ENCODE measurements at regions not wholly inside any gene's neighbourhood (a gene's known extent, or its start where the extent isn't known, plus 50 kb on each side); places are given as distances from the start of the nearest gene placed in this dataset.

DNA sequence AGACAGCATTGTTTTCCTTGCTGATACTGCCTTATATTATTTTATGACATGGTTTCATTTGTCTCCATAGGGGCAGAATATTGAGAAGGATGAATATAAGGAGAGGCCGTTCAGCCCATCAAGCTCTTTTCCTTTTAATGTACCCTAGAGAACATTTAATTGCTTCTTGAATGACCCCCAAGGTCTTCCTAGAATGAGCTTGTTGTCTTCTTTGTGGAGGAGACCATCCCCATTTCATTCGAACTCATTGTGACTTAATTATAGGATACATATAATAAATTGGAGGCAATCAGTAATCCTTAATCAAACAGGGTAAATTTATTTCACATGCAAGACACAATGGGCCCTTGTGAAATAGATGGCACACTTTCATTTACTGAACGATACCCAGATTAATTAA lies 231.3 kb downstream of the MDFIC start:
- no peak overlapping the region for H3K4me3 Mint-ChIP-seq
- CTCF ChIA-PET: no interaction called here

DNA sequence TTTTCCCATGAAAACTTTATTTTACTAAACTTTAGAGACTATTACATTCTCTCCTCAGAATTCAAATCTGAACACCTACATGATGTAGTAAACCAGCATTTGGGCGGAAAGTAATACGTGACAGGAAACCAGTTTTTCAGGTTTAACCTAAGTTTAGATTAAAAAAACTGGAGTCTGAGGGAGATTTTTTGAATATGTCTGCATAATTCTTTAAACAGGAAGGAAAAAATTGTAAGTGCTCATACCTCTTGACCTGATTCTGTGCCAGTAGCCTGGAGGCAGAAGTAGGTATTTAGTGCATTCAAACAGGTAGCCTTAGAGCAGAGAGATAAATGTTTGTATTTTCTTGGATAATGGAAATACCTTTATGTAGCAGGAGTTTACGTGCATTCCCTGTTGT lies 224.3 kb downstream of the MDFIC start:
- DNase-seq: no peak
- Mint-ChIP-seq H3K27me3 (no peaks in the 10 kb centered on the region), H3K4me3 (no peak overlapping the region), H3K4me1 (ENCODE audit: low read depth) (peaks cover 10% of the 10 kb centered on the region), H3K36me3 (no peaks in the 10 kb centered on the region), H3K27ac (no peak overlapping the region), H3K9me3 (no peaks in the 10 kb centered on the region)
- POLR2A ChIA-PET: no interaction called here
- CTCF ChIA-PET: no interaction called here
- intact Hi-C loops (cut with micrococcal nuclease): loop anchor here (5.0 kb wide), 2 partner anchors 86 to 214 kb away; no protein-coding TSS in a partner anchor

More for the DNA sequence above, 231.3 kb downstream of the MDFIC start:
- Mint-ChIP-seq H3K9me3 (no peaks in the 10 kb centered on the region), H3K36me3 (no peaks in the 10 kb centered on the region), H3K27ac (no peak overlapping the region), H3K27me3 (no peaks in the 10 kb centered on the region), H3K4me1 (ENCODE audit: low read depth) (no peaks in the 10 kb centered on the region)
- POLR2A ChIA-PET: no interaction called here
- DNase-seq: no peak
- intact Hi-C loops (cut with micrococcal nuclease): no loop called here

DNA sequence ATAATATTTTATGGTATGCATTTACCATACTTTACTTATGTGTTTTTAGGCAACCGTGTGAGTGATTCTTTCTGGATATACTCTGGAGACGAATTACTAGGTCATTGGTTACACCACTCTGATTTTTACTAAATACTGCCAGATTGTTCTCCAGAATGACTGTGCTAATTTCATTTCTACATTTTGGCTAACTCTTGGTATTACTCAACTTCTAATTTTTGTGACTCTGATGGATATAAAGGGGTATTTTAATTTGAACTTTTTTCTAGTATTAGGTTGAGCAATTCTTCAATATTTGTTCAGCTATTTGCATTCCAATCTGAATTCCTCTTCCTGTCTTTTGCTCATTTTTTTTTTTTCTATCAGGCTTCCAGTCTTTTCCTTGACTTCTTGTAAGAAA lies 223.6 kb downstream of the MDFIC start:
- H3K9me3 Mint-ChIP-seq: no peaks in the 10 kb centered on the region
- intact Hi-C loops (cut with micrococcal nuclease): loop anchor here (5.0 kb wide), 2 partner anchors 87 to 213 kb away; no protein-coding TSS in a partner anchor
- ChIA-PET POLR2A (no interaction called here), CTCF (no interaction called here)
- H3K27me3 Mint-ChIP-seq: no peaks in the 10 kb centered on the region
- H3K27ac Mint-ChIP-seq: no peak overlapping the region
- DNase-seq: no peak
- H3K36me3 Mint-ChIP-seq: no peaks in the 10 kb centered on the region
- H3K4me3 Mint-ChIP-seq: no peak overlapping the region
- H3K4me1 Mint-ChIP-seq (ENCODE audit: low read depth): peaks cover 10% of the 10 kb centered on the region

DNA sequence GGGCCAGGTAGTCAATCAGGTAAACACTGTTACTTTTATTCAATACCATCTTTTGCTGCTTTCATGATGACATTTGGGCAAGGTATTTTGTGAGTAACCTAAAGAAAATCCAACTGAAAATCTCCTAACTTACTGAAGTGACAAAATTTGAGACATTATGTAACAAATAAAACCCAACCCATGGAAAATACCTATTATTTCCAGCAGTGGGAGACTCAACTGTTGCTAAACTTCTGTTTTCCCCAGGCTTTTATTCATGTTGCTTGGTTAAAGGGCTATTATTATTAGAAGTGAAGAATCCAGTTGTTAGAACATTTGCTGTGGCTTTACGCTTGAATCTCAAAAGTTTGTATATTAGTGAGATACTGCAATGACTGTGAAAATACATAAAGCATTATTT lies 215.9 kb downstream of the MDFIC start:
- intact Hi-C loops (cut with micrococcal nuclease): no loop called here
- no peaks in the 10 kb centered on the region for H3K9me3 Mint-ChIP-seq
- ChIA-PET CTCF (no interaction called here), POLR2A (no interaction called here)
- peaks cover 30% of the 10 kb centered on the region for H3K4me1 Mint-ChIP-seq (ENCODE audit: low read depth)
- H3K36me3 Mint-ChIP-seq: no peaks in the 10 kb centered on the region
- H3K4me3 Mint-ChIP-seq: no peak overlapping the region
- H3K27me3 Mint-ChIP-seq: no peaks in the 10 kb centered on the region
- no peak overlapping the region for H3K27ac Mint-ChIP-seq
- no peak for DNase-seq

DNA sequence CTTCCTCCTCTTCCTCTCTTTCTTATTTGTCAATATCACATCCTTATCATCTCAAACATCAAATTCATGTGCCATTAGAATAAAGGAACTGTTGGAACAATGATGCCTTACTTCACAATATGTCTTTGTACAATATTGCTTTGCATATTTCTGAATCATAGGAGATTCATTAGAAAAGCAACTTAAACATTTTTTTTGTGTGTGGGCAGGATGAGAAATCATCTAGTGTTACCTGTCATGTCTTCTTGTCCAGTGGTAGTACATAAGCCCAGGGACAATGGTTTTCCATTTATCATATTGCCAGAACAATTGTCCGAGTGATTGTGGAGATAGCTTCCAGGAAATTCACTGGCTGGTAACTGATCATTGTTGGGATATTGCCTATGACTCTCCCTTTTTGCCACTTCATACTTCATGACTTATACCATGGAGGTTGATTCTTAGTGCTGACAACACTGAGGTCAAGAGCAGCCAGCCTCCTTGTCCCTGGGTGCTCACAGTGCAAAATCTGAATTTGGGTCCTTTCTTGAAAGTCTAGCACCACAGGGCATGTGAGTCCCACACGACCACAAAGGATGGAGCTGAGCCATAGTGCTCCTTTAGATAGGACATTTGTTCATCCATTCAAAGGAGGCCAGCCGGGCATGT lies 215.0 kb downstream of the MDFIC start:
- ChIA-PET CTCF (no interaction called here), POLR2A (no interaction called here)
- no peak for DNase-seq
- no peak overlapping the region for H3K27ac Mint-ChIP-seq
- peaks cover 30% of the 10 kb centered on the region for H3K4me1 Mint-ChIP-seq (ENCODE audit: low read depth)
- H3K9me3 Mint-ChIP-seq: peaks cover 2% of the 10 kb centered on the region
- no peak overlapping the region for H3K4me3 Mint-ChIP-seq
- intact Hi-C loops (cut with micrococcal nuclease): no loop called here
- no peaks in the 10 kb centered on the region for H3K27me3 Mint-ChIP-seq
- no peaks in the 10 kb centered on the region for H3K36me3 Mint-ChIP-seq

DNA sequence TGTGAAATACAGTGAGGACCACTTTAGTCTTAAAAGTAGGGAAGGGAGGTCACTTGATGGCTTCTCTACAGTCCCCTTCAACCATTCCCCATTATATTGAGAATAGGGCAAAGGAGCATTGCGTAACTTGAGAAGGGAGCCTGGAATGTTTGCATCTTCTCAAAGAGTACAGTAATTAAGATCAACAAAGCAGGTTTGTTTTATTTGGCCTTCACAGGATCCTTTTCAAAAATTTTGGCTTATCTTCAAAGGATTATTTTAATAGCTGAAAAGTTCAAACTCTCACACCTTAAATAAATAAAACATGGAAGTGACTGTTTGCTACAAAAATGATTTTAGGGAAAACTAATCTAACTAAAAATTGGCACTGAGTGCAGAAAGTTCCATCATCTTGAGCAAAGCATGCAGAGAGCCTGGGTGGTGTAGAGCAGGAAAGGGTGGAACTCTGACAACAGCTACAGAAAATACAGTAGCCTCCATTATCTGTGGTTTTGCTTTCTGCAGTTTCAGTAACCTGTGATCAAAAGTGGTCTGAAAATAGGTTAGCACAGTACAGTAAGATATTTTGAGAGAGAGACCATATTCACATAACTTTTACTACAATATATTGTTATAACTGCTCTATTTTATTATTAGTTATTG lies 214.0 kb downstream of the MDFIC start:
- Mint-ChIP-seq H3K9me3 (peaks cover 3% of the 10 kb centered on the region), H3K4me3 (no peak overlapping the region), H3K27me3 (no peaks in the 10 kb centered on the region), H3K27ac (no peak overlapping the region), H3K36me3 (no peaks in the 10 kb centered on the region), H3K4me1 (ENCODE audit: low read depth) (peaks cover 30% of the 10 kb centered on the region)
- ChIA-PET POLR2A (no interaction called here), CTCF (no interaction called here)
- intact Hi-C loops (cut with micrococcal nuclease): no loop called here
- DNase-seq: no peak

DNA sequence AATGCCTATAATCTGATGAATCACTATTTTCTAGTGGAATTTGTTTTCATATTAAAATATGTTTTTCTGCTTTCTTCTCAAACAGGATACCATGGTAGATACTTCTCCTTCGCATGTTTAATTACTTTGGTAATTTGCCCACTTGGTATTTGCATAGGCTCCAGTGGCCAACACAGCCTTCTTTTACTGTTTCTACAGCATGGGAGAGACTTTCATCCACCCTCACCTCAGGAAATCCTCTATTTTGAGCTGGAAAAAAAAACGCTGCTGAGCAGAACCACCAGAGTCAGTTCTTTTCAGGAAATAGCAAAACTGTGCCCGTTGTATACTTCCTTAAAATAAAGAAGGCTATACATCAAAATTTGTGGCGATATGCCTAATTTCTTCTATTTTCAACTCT lies 213.3 kb downstream of the MDFIC start:
- no peaks in the 10 kb centered on the region for H3K27me3 Mint-ChIP-seq
- H3K27ac Mint-ChIP-seq: no peak overlapping the region
- ChIA-PET CTCF (no interaction called here), POLR2A (no interaction called here)
- no peak overlapping the region for H3K4me3 Mint-ChIP-seq
- H3K4me1 Mint-ChIP-seq (ENCODE audit: low read depth): peaks cover 30% of the 10 kb centered on the region
- H3K36me3 Mint-ChIP-seq: no peaks in the 10 kb centered on the region
- peaks cover 3% of the 10 kb centered on the region for H3K9me3 Mint-ChIP-seq
- DNase-seq: no peak
- intact Hi-C loops (cut with micrococcal nuclease): no loop called here

DNA sequence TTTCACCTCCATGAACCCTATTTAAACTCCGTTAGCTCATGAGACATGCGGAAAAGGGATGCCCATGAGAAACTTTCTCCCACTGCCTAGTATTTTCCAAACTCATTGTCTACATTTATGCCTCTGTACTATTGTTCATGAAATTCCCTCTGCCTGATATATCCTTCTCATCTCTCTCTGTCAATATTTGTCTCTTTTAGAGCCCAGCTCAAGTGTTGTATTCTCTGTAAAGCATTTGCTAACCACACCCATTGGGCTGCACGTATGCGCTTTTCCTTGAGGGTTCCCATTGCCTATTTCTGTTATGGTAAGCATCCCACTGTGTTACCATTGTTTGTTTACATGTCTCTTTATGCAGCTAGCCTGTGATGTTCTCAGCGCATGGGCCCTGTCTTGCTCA lies 211.4 kb downstream of the MDFIC start:
- no peak for DNase-seq
- Mint-ChIP-seq H3K36me3 (no peaks in the 10 kb centered on the region), H3K27ac (no peak overlapping the region), H3K4me1 (ENCODE audit: low read depth) (peaks cover 30% of the 10 kb centered on the region), H3K4me3 (no peak overlapping the region), H3K27me3 (no peaks in the 10 kb centered on the region), H3K9me3 (peaks cover 3% of the 10 kb centered on the region)
- CTCF ChIA-PET: no interaction called here
- intact Hi-C loops (cut with micrococcal nuclease): no loop called here
- POLR2A ChIA-PET: no interaction called here

DNA sequence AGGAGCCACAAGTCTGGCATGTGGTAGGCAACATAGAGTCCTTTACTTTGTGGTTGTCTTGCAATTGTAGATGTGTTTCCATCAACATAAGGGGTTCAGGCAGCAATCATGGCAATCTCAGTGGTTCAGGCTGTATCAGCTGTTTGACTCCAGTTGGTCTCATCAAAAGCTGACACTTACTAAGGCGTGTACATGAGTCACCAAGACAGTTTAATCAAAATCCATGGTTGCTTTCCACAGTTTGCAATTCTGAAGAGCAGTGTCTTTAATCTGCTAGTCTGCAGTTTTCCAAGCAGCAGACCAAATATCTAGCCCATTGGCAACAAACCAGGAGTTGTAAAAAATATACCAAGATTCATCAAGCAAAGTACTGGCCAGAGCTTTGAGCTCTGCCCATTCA lies 210.2 kb downstream of the MDFIC start:
- intact Hi-C loops (cut with micrococcal nuclease): no loop called here
- Mint-ChIP-seq H3K27ac (no peak overlapping the region), H3K36me3 (no peaks in the 10 kb centered on the region), H3K9me3 (peaks cover 3% of the 10 kb centered on the region), H3K4me1 (ENCODE audit: low read depth) (peaks cover 25% of the 10 kb centered on the region), H3K27me3 (no peaks in the 10 kb centered on the region), H3K4me3 (no peak overlapping the region)
- DNase-seq: no peak
- ChIA-PET POLR2A (no interaction called here), CTCF (no interaction called here)

DNA sequence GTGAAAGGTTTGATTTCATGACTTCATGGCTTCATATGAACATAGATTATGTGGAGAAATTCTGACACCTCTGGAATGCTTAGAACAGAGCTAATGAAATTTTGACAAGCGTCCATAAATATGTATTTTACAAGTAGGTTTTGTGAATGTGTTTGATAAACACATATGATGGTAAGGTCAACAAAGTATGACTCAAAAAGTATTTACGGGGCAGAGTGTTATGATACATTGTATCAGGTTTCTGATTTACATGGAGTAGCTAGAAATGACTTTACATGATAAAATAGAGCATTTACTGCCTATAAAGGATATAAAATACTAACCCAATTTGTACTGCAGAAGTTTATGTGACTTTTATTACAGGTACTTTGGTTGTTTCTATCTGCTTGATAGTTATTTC lies 206.3 kb downstream of the MDFIC start:
- DNase-seq: no peak
- CTCF ChIA-PET: interaction anchor here (0.5 to 0.7 kb wide), 2 partner anchors 241 to 262 kb away, joined by 3 to 5 read pairs; no protein-coding TSS in a partner anchor
- no peaks in the 10 kb centered on the region for H3K27me3 Mint-ChIP-seq
- no peak overlapping the region for H3K4me3 Mint-ChIP-seq
- intact Hi-C loops (cut with micrococcal nuclease): no loop called here
- H3K4me1 Mint-ChIP-seq (ENCODE audit: low read depth): peaks cover 3% of the 10 kb centered on the region
- no peaks in the 10 kb centered on the region for H3K36me3 Mint-ChIP-seq
- peaks cover 3% of the 10 kb centered on the region for H3K9me3 Mint-ChIP-seq
- H3K27ac Mint-ChIP-seq: no peak overlapping the region
- POLR2A ChIA-PET: no interaction called here

DNA sequence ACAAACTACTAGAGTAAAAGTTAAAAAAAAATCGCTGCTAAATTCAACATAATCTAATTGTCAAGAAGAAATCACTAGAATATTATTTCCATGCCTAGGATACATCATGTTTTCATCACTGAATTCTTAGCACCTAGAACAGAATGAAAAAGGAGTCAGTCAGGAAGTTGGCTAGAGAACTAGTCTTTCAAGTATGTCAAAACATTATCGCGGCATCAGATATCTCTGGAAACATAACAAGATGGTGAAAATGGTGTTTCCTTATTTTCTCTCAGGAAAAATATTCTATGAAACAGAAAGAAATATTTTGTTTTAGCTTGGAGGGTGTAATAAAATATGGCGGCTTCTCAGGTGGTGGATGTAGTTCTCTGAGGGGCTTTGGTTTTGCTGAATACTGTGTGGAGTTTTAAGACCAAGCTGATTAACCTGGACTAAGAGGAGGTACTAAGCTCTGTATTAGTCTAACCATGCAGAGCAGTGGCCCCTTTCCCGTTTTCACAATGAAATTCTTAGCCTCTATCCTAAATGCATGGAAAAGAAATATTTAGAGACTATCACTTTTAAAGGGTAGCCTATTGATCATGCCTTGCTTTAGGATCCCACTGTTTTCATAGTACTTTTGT lies 205.6 kb downstream of the MDFIC start:
- no peak for DNase-seq
- H3K36me3 Mint-ChIP-seq: no peaks in the 10 kb centered on the region
- H3K9me3 Mint-ChIP-seq: peaks cover 3% of the 10 kb centered on the region
- no peak overlapping the region for H3K4me3 Mint-ChIP-seq
- POLR2A ChIA-PET: no interaction called here
- intact Hi-C loops (cut with micrococcal nuclease): no loop called here
- CTCF ChIA-PET: interaction anchor here (0.5 kb wide), 1 partner anchor 240 kb away, joined by 3 read pairs; no protein-coding TSS in a partner anchor
- no peak overlapping the region for H3K27ac Mint-ChIP-seq
- H3K4me1 Mint-ChIP-seq (ENCODE audit: low read depth): peaks cover 6% of the 10 kb centered on the region
- H3K27me3 Mint-ChIP-seq: no peaks in the 10 kb centered on the region

DNA sequence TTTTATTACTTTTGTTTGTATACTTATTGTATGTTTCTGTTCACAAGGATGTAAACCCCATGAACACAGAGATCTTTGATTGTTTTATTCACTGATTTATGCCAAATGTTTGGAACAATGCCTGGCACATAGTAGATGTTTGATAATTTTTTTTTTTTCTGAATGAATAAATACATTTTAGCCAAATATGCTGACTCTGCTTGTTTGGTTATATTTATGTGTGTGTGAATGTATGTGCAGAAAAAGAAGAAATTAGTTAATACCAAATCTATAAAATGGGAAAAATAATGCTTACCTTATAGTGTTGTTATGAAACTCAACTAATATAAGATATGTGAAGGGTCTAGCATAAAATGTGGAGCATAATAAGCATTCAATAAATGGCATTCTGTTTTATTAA lies 203.9 kb downstream of the MDFIC start:
- intact Hi-C loops (cut with micrococcal nuclease): no loop called here
- H3K27ac Mint-ChIP-seq: no peak overlapping the region
- H3K36me3 Mint-ChIP-seq: no peaks in the 10 kb centered on the region
- H3K4me3 Mint-ChIP-seq: no peak overlapping the region
- POLR2A ChIA-PET: no interaction called here
- no peaks in the 10 kb centered on the region for H3K9me3 Mint-ChIP-seq
- peaks cover 14% of the 10 kb centered on the region for H3K4me1 Mint-ChIP-seq (ENCODE audit: low read depth)
- no peak for DNase-seq
- no peaks in the 10 kb centered on the region for H3K27me3 Mint-ChIP-seq
- CTCF ChIA-PET: no interaction called here

DNA sequence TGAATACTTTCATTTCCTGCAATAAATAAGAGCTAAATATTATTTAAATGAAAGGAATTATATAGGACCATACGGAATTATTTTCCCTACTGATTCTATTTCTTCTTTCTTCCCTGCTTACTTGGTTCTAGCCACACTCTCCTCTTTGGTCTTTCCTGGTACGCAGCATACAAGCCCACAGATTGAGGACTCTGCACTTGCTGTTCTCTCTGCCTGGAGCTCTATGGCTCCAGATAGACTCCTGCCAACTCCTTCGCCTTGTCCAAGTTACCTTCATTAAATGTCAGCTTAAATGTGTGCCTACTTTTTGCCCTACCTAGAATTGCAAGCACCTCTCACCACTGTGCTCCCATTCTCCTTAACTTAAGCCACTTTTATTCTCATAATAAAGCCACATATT lies 203.4 kb downstream of the MDFIC start:
- Mint-ChIP-seq H3K4me1 (ENCODE audit: low read depth) (peaks cover 14% of the 10 kb centered on the region), H3K27ac (no peak overlapping the region), H3K27me3 (no peaks in the 10 kb centered on the region), H3K36me3 (no peaks in the 10 kb centered on the region), H3K9me3 (no peaks in the 10 kb centered on the region), H3K4me3 (no peak overlapping the region)
- CTCF ChIA-PET: no interaction called here
- intact Hi-C loops (cut with micrococcal nuclease): no loop called here
- POLR2A ChIA-PET: no interaction called here
- no peak for DNase-seq

Measured in activated CD4-positive, alpha-beta memory T cell treated with anti-CD3 and anti-CD28 coated beads for 36 hours (primary cell).